Breast epithelium (tissue), 3 donors: ENCODE measurements at regions not wholly inside any gene's neighbourhood (a gene's known extent, or its start where the extent isn't known, plus 50 kb on each side); places are given as distances from the start of the nearest gene placed in this dataset.

Source experiments
- POLR2A ChIP-seq: fragments of 450-650 bp; IDR thresholded peaks from one replicate; pipeline ENCODE4 v1.6.1; 2016; ENCODE audit warnings: antibody characterized with exemption, mild to moderate bottlenecking, moderate library complexity
- POLR2AphosphoS5 ChIP-seq, 3 donors: sonication (generic); formaldehyde crosslinking; IDR thresholded peaks; one replicate each; pipeline ENCODE4 v1.6.1; 2017; ENCODE audit warnings: antibody characterized with exemption in 3 of 3
- TF ChIP-seq, protein P1 (sequence below), 3 donors: fragments of 450-650 bp; IDR thresholded peaks; one replicate each; pipeline ENCODE4 v1.5.1; 2016 to 2017; ENCODE audit warnings: antibody characterized with exemption in 3 of 3, mild to moderate bottlenecking in 3 of 3, moderate library complexity in 3 of 3

DNA sequence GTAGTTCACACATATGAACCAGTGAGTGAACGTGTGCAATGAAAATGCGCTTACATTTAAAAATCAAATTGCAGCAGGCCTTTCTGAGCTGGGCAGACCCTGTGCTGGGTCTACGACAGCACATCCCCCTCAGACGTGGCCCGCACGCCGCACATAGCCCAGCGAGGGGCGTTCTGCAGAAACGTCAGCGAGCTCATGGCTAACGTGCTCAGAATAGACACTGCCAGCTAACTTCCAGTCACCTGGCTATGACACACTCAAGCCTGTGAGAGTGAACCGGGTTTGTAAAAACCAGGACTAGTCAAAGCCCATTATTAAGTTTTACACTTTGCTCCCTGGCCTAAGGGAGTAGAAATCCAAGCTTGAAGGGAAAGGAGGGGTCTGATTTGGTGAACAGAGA, 108.1 kb upstream of the INSIG1 start:
- TF ChIP-seq POLR2A (no peak), POLR2AphosphoS5 (IDR thresholded peaks at IDR 0.05) (no peak)
- TF ChIP-seq, protein P1, sequence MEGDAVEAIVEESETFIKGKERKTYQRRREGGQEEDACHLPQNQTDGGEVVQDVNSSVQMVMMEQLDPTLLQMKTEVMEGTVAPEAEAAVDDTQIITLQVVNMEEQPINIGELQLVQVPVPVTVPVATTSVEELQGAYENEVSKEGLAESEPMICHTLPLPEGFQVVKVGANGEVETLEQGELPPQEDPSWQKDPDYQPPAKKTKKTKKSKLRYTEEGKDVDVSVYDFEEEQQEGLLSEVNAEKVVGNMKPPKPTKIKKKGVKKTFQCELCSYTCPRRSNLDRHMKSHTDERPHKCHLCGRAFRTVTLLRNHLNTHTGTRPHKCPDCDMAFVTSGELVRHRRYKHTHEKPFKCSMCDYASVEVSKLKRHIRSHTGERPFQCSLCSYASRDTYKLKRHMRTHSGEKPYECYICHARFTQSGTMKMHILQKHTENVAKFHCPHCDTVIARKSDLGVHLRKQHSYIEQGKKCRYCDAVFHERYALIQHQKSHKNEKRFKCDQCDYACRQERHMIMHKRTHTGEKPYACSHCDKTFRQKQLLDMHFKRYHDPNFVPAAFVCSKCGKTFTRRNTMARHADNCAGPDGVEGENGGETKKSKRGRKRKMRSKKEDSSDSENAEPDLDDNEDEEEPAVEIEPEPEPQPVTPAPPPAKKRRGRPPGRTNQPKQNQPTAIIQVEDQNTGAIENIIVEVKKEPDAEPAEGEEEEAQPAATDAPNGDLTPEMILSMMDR (IDR thresholded peaks at IDR 0.05), result no peak
